Heart left ventricle (tissue), 13 donors: ENCODE measurements at regions not wholly inside any gene's neighbourhood (a gene's known extent, or its start where the extent isn't known, plus 50 kb on each side); places are given as distances from the start of the nearest gene placed in this dataset.

Source experiments
- POLR2A ChIP-seq, 2 donors: fragments of 450-650 bp; IDR thresholded peaks; one replicate each; pipeline ENCODE4 v1.6.1; 2017; ENCODE audit warnings: antibody characterized with exemption in 2 of 2, mild to moderate bottlenecking in 2 of 2, moderate library complexity in 2 of 2
- TF ChIP-seq, protein P1 (sequence below), 12 donors: fragments of 200-600 bp; sonication (generic) in 4 of 12; IDR thresholded peaks; one replicate each; pipeline versions ENCODE4 v1.5.0 to v1.8.0; 2018 to 2022; ENCODE audit warnings: antibody characterized with exemption in 12 of 12, mild to moderate bottlenecking in 5 of 12
- donor health status: ischemic (EF 13 %, LVEDD 7.1; RV severe dilation, severe dysfunction).
- donor health status: DM: no; HTN: yes; CAD: no.
- donor health status: DM: no; HTN: no; CAD: no.
- donor health status: ischemic (EF 25% LVEDD 6.9; RV normal size, moderate dysfunction).
- donor health status: ischemic (EF 25% LVEDD 5.7; RV mildly dilated, moderate dysfunction).
- donor health status: ischemic (EF 35%, LVEDD 5.7; RV mildly dilated, moderate dysfunction).
- donor health status: nonischemic (EF 11% LVEDD 7.7; RV severe dilation, severe dysfunction).
- donor health status: DM: yes; HTN: yes; CAD: no.
- donor health status: PGD.
- donor health status: ischemic (EF 29% LVEDD 5.4; RV normal size, mild dysfunction).
- donor health status: nonischemic (EF 23%, LVEDD 6.1; RV moderate dilation, normal function).

DNA sequence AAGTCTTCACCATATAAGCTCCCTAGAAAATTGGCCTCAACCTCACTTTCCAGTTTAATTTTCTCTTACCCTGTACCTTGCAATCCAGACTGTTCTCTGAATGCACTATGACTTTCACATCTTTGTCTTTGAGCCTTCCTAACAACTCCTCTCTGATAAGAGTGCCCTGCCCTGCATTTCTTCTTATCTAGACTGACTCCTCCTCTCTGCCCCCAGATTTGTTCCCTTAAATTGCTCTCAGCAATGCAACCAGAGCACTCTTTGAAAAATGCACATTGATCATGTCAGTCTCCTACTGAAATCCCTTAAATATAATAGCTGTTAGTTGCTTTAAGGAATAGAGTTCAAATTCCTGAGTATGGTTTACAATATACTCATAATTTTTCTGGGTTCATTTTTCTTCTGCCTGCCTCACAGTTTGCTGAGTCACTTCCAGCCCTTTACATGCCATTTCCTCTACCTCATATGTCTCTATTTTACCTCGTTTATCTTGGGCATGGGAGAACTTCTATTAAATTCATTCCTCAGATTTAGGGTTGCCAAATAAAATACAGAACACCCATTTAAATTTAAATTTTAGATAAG lies 582.7 kb upstream of the AADAT start:
- TF ChIP-seq, protein P1, sequence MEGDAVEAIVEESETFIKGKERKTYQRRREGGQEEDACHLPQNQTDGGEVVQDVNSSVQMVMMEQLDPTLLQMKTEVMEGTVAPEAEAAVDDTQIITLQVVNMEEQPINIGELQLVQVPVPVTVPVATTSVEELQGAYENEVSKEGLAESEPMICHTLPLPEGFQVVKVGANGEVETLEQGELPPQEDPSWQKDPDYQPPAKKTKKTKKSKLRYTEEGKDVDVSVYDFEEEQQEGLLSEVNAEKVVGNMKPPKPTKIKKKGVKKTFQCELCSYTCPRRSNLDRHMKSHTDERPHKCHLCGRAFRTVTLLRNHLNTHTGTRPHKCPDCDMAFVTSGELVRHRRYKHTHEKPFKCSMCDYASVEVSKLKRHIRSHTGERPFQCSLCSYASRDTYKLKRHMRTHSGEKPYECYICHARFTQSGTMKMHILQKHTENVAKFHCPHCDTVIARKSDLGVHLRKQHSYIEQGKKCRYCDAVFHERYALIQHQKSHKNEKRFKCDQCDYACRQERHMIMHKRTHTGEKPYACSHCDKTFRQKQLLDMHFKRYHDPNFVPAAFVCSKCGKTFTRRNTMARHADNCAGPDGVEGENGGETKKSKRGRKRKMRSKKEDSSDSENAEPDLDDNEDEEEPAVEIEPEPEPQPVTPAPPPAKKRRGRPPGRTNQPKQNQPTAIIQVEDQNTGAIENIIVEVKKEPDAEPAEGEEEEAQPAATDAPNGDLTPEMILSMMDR (IDR thresholded peaks at IDR 0.05) = no peak
- TF ChIP-seq POLR2A (IDR thresholded peaks at IDR 0.05) = no peak
